ENCODE measurements at regions not wholly inside any gene's neighbourhood (a gene's known extent, or its start where the extent isn't known, plus 50 kb on each side); places are given as distances from the start of the nearest gene placed in this dataset.

- TF ChIP-seq POLR2AphosphoS5 (IDR thresholded peaks at IDR 0.05; ENCODE audit: low read depth, low read length) (no peak), REST (IDR thresholded peaks at IDR 0.05; ENCODE audit: insufficient read depth in 1 of 2, low read depth in 2 of 2, low read length in 2 of 2) (no peak), SIN3A (IDR thresholded peaks at IDR 0.05; ENCODE audit: borderline replicate concordance, insufficient read depth, low read length) (no peak)
Observed at GRCh38 chr10:45080331-45080730, 79.6 kb downstream of the ZNF22 start.
